WTC11 (cell line): ENCODE measurements at regions not wholly inside any gene's neighbourhood (a gene's known extent, or its start where the extent isn't known, plus 50 kb on each side); places are given as distances from the start of the nearest gene placed in this dataset.

Experiments used
- ELF4 ChIP-seq: sonication (generic); formaldehyde crosslinking; IDR thresholded peaks from 2 replicates; pipeline ENCODE4 v1.8.1; 2022; ENCODE audit warnings: low read depth, mild to moderate bottlenecking, moderate library complexity, missing genetic modification reagents
- JAZF1 ChIP-seq: fragments of 250-450 bp; sonication (Bioruptor Pico); IDR thresholded peaks from 2 replicates; pipeline ENCODE4 v1.9.0; 2021; ENCODE audit warnings: moderate library complexity, mild to moderate bottlenecking, inconsistent platforms
- NFYB ChIP-seq: sonication (generic); formaldehyde crosslinking; conservative IDR thresholded peaks from 2 replicates; pipeline ENCODE4 v1.8.0; 2022; ENCODE audit warnings: low read depth, missing genetic modification reagents
- NR2C2 ChIP-seq: sonication (generic); formaldehyde crosslinking; IDR thresholded peaks from 2 replicates; pipeline ENCODE4 v1.8.0; 2022; ENCODE audit warnings: mild to moderate bottlenecking, missing genetic modification reagents
- TF ChIP-seq, protein P1 (sequence below): fragments of 200-600 bp; IDR thresholded peaks from 2 replicates; pipeline ENCODE4 v1.8.0; 2022; ENCODE audit warnings: antibody characterized with exemption
- TF ChIP-seq, protein P2 (sequence below): fragments of 250-450 bp; sonication (Bioruptor Pico); IDR thresholded peaks from 2 replicates; pipeline ENCODE4 v1.8.0; 2021; ENCODE audit warnings: mild to moderate bottlenecking
- TF ChIP-seq, protein P3 (sequence below): sonication (generic); formaldehyde crosslinking; IDR thresholded peaks from 2 replicates; pipeline ENCODE4 v1.8.1; 2022; ENCODE audit warnings: low read depth, missing genetic modification reagents, borderline replicate concordance
- TF ChIP-seq, protein P4 (sequence below): sonication (generic); formaldehyde crosslinking; IDR thresholded peaks from 2 replicates; pipeline ENCODE4 v1.8.1; 2023; ENCODE audit warnings: mild to moderate bottlenecking, missing genetic modification reagents, moderate library complexity

DNA sequence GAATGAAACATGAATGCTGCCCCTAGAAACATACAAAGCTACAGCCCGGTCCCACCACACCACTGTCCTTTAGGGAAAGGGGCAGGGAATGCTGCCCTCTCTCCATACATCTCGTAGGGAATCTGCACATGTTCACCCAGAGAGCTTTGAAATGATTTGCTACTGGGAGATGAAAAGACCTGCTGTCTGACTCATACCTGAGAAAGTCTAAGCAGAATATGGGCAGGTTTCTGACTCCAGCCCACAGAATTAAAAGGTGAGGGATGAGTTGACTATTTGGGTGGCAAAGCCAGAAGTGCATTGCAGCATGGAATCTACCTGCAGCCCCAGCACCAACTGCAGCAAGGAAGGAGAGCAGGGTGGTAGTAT is 297.9 kb downstream of the TLE1 start:
- TF ChIP-seq, protein P1, sequence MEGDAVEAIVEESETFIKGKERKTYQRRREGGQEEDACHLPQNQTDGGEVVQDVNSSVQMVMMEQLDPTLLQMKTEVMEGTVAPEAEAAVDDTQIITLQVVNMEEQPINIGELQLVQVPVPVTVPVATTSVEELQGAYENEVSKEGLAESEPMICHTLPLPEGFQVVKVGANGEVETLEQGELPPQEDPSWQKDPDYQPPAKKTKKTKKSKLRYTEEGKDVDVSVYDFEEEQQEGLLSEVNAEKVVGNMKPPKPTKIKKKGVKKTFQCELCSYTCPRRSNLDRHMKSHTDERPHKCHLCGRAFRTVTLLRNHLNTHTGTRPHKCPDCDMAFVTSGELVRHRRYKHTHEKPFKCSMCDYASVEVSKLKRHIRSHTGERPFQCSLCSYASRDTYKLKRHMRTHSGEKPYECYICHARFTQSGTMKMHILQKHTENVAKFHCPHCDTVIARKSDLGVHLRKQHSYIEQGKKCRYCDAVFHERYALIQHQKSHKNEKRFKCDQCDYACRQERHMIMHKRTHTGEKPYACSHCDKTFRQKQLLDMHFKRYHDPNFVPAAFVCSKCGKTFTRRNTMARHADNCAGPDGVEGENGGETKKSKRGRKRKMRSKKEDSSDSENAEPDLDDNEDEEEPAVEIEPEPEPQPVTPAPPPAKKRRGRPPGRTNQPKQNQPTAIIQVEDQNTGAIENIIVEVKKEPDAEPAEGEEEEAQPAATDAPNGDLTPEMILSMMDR: no peak
- TF ChIP-seq, protein P2, sequence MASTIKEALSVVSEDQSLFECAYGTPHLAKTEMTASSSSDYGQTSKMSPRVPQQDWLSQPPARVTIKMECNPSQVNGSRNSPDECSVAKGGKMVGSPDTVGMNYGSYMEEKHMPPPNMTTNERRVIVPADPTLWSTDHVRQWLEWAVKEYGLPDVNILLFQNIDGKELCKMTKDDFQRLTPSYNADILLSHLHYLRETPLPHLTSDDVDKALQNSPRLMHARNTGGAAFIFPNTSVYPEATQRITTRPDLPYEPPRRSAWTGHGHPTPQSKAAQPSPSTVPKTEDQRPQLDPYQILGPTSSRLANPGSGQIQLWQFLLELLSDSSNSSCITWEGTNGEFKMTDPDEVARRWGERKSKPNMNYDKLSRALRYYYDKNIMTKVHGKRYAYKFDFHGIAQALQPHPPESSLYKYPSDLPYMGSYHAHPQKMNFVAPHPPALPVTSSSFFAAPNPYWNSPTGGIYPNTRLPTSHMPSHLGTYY (CRISPR knock-in tag): no peak
- TF ChIP-seq, protein P3, sequence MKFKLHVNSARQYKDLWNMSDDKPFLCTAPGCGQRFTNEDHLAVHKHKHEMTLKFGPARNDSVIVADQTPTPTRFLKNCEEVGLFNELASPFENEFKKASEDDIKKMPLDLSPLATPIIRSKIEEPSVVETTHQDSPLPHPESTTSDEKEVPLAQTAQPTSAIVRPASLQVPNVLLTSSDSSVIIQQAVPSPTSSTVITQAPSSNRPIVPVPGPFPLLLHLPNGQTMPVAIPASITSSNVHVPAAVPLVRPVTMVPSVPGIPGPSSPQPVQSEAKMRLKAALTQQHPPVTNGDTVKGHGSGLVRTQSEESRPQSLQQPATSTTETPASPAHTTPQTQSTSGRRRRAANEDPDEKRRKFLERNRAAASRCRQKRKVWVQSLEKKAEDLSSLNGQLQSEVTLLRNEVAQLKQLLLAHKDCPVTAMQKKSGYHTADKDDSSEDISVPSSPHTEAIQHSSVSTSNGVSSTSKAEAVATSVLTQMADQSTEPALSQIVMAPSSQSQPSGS (CRISPR knock-in tag): no peak
- TF ChIP-seq ELF4: no peak
- no peak for TF ChIP-seq NR2C2 (CRISPR knock-in tag)
- no peak for TF ChIP-seq NFYB (CRISPR knock-in tag)
- TF ChIP-seq, protein P4, sequence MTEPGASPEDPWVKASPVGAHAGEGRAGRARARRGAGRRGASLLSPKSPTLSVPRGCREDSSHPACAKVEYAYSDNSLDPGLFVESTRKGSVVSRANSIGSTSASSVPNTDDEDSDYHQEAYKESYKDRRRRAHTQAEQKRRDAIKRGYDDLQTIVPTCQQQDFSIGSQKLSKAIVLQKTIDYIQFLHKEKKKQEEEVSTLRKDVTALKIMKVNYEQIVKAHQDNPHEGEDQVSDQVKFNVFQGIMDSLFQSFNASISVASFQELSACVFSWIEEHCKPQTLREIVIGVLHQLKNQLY (CRISPR knock-in tag): no peak
- no peak for TF ChIP-seq JAZF1
